ENCODE measurements at regions not wholly inside any gene's neighbourhood (a gene's known extent, or its start where the extent isn't known, plus 50 kb on each side); places are given as distances from the start of the nearest gene placed in this dataset.

GRCh38 chr2:7765236-7765635, 848.0 kb downstream of the RNF144A start:
- no peak for DNase-seq (ENCODE audit: low read depth)

GRCh38 chr2:7766088-7766722, 849.0 kb downstream of the RNF144A start:
- DNase-seq (ENCODE audit: low read depth), result no peak

- DNase-seq (ENCODE audit: low read depth), result no peak
These were observed 849.9 kb downstream of the RNF144A start for GRCh38 chr2:7766978-7767565.

- DNase-seq (ENCODE audit: low read depth), result no peak
These were observed 850.7 kb downstream of the RNF144A start for GRCh38 chr2:7767902-7768301.

GRCh38 chr2:7771781-7772180, 854.6 kb downstream of the RNF144A start:
- DNase-seq (ENCODE audit: low read depth), result no peak

- DNase-seq (ENCODE audit: low read depth), result no peak
These were observed 856.4 kb downstream of the RNF144A start for GRCh38 chr2:7773362-7774360.

GRCh38 chr2:7774481-7774880, 857.3 kb downstream of the RNF144A start:
- no peak for DNase-seq (ENCODE audit: low read depth)

- DNase-seq (ENCODE audit: low read depth), result no peak
These were observed 860.5 kb downstream of the RNF144A start for GRCh38 chr2:7777668-7778067.

- no peak for DNase-seq (ENCODE audit: low read depth)
These were observed 863.1 kb downstream of the RNF144A start for GRCh38 chr2:7780321-7780720.

GRCh38 chr2:7785700-7786099, 868.5 kb downstream of the RNF144A start:
- no peak for DNase-seq (ENCODE audit: low read depth)

- DNase-seq (ENCODE audit: low read depth), result no peak
These were observed 871.5 kb downstream of the RNF144A start for GRCh38 chr2:7788736-7789135.

- no peak for DNase-seq (ENCODE audit: low read depth)
These were observed 874.9 kb downstream of the RNF144A start for GRCh38 chr2:7792031-7792651.

- no peak for DNase-seq (ENCODE audit: low read depth)
These were observed 878.8 kb downstream of the RNF144A start for GRCh38 chr2:7795778-7796563.

- DNase-seq (ENCODE audit: low read depth), result no peak
These were observed 881.8 kb upstream of the ID2 start for GRCh38 chr2:7800031-7800430.

GRCh38 chr2:7801212-7801611, 880.6 kb upstream of the ID2 start:
- DNase-seq (ENCODE audit: low read depth), result no peak

GRCh38 chr2:7803515-7803914, 878.3 kb upstream of the ID2 start:
- DNase-seq (ENCODE audit: low read depth), result no peak

- DNase-seq (ENCODE audit: low read depth), result no peak
These were observed 872.2 kb upstream of the ID2 start for GRCh38 chr2:7809640-7810039.

- DNase-seq (ENCODE audit: low read depth), result no peak
These were observed 870.8 kb upstream of the ID2 start for GRCh38 chr2:7811073-7811472.

- DNase-seq (ENCODE audit: low read depth), result peak; percentile 61
These were observed 869.4 kb upstream of the ID2 start for GRCh38 chr2:7812231-7812995.

- peak; percentile 21 for DNase-seq (ENCODE audit: low read depth)
These were observed 868.1 kb upstream of the ID2 start for GRCh38 chr2:7813541-7814292.

Measured in stromal cell of bone marrow (primary cell).